ENCODE measurements at regions not wholly inside any gene's neighbourhood (a gene's known extent, or its start where the extent isn't known, plus 50 kb on each side); places are given as distances from the start of the nearest gene placed in this dataset.
"Not testable (repeated sequence)": the region's sequence is repeated elsewhere in the genome, so short reads cannot be mapped to it uniquely, and the experiment has no call there.

GRCh38 chr2:82491591-82491990, 1967.5 kb downstream of the SUCLG1 start:
- no peak for DNase-seq

GRCh38 chr2:82487354-82487753, 1971.7 kb downstream of the SUCLG1 start:
- DNase-seq = no peak

GRCh38 chr2:82485701-82486100, 1973.4 kb downstream of the SUCLG1 start:
- no peak for DNase-seq

GRCh38 chr2:82481207-82481606, 1977.9 kb downstream of the SUCLG1 start:
- DNase-seq = no peak

- no peak for DNase-seq
Measured at GRCh38 chr2:82478641-82479040, 1980.4 kb downstream of the SUCLG1 start.

GRCh38 chr2:82476094-82476493, 1983.0 kb downstream of the SUCLG1 start:
- no peak for DNase-seq

GRCh38 chr2:82428251-82428650, 2030.8 kb downstream of the SUCLG1 start:
- DNase-seq = no peak

- no peak for DNase-seq
Measured at GRCh38 chr2:82412021-82412420, 2047.1 kb downstream of the SUCLG1 start.

GRCh38 chr2:82411071-82411470, 2048.0 kb downstream of the SUCLG1 start:
- DNase-seq = no peak

GRCh38 chr2:82395531-82395930, 2063.5 kb downstream of the SUCLG1 start:
- no peak for DNase-seq

- DNase-seq = no peak
Measured at GRCh38 chr2:82391386-82391785, 2067.7 kb downstream of the SUCLG1 start.

- no peak for DNase-seq
Measured at GRCh38 chr2:82355622-82356021, 2051.1 kb upstream of the LRRTM1 start.

GRCh38 chr2:82345910-82346309, 2041.4 kb upstream of the LRRTM1 start:
- no peak for DNase-seq

- DNase-seq = no peak
Measured at GRCh38 chr2:82344670-82345069, 2040.1 kb upstream of the LRRTM1 start.

GRCh38 chr2:82342356-82342755, 2037.8 kb upstream of the LRRTM1 start:
- no peak for DNase-seq

- no peak for DNase-seq
Measured at GRCh38 chr2:82340578-82341053, 2036.1 kb upstream of the LRRTM1 start.

GRCh38 chr2:82339805-82340204, 2035.3 kb upstream of the LRRTM1 start:
- DNase-seq = no peak

GRCh38 chr2:82333697-82334096, 2029.1 kb upstream of the LRRTM1 start:
- no peak for DNase-seq

GRCh38 chr2:82330155-82330554, 2025.6 kb upstream of the LRRTM1 start:
- peak; percentile 19 for DNase-seq

GRCh38 chr2:82326180-82326767, 2021.7 kb upstream of the LRRTM1 start:
- DNase-seq = not testable (repeated sequence)

- DNase-seq = no peak
Measured at GRCh38 chr2:82320296-82320695, 2015.7 kb upstream of the LRRTM1 start.

GRCh38 chr2:82317012-82317411, 2012.5 kb upstream of the LRRTM1 start:
- DNase-seq = no peak

GRCh38 chr2:82316586-82316985, 2012.0 kb upstream of the LRRTM1 start:
- DNase-seq = no peak

- no peak for DNase-seq
Measured at GRCh38 chr2:82314836-82315472, 2010.4 kb upstream of the LRRTM1 start.

Data from left kidney (tissue), 1 donor.